CD4-positive, alpha-beta T cell treated with Interleukin-6 at 100 ng/mL for 8 hours (primary cell): ENCODE measurements at regions not wholly inside any gene's neighbourhood (a gene's known extent, or its start where the extent isn't known, plus 50 kb on each side); places are given as distances from the start of the nearest gene placed in this dataset.
"Not testable (repeated sequence)": the region's sequence is repeated elsewhere in the genome, so short reads cannot be mapped to it uniquely, and the experiment has no call there.

Experiments
- DNase-seq: peaks from one replicate; pipeline ENCODE4 v3.0.0-alpha.2; 2020; ENCODE audit warnings: mixed read lengths, low spot score

- DNase-seq: no peak
Observed at GRCh38 chr18:4765401-4765800, 310.3 kb upstream of the DLGAP1 start.

GRCh38 chr18:4762330-4762729 lies 307.2 kb upstream of the DLGAP1 start:
- DNase-seq: no peak

- DNase-seq: no peak
Observed at GRCh38 chr18:4758980-4759379, 303.9 kb upstream of the DLGAP1 start.

GRCh38 chr18:4755848-4756247 lies 300.7 kb upstream of the DLGAP1 start:
- no peak for DNase-seq

GRCh38 chr18:4753151-4753550 lies 298.0 kb upstream of the DLGAP1 start:
- DNase-seq: not testable (repeated sequence)

- DNase-seq: no peak
Observed at GRCh38 chr18:4751523-4751922, 296.4 kb upstream of the DLGAP1 start.

- DNase-seq: no peak
Observed at GRCh38 chr18:4750393-4751346, 295.6 kb upstream of the DLGAP1 start.

- DNase-seq: no peak
Observed at GRCh38 chr18:4748975-4749374, 293.9 kb upstream of the DLGAP1 start.

GRCh38 chr18:4734903-4735302 lies 279.8 kb upstream of the DLGAP1 start:
- no peak for DNase-seq

GRCh38 chr18:4734021-4734420 lies 278.9 kb upstream of the DLGAP1 start:
- no peak for DNase-seq

- no peak for DNase-seq
Observed at GRCh38 chr18:4721545-4721944, 266.4 kb upstream of the DLGAP1 start.

- no peak for DNase-seq
Observed at GRCh38 chr18:4720518-4720917, 265.4 kb upstream of the DLGAP1 start.

- no peak for DNase-seq
Observed at GRCh38 chr18:4705894-4706293, 250.8 kb upstream of the DLGAP1 start.

- no peak for DNase-seq
Observed at GRCh38 chr18:4704781-4705180, 249.7 kb upstream of the DLGAP1 start.

GRCh38 chr18:4691836-4692235 lies 236.7 kb upstream of the DLGAP1 start:
- no peak for DNase-seq

- not testable (repeated sequence) for DNase-seq
Observed at GRCh38 chr18:4678685-4679084, 223.6 kb upstream of the DLGAP1 start.

GRCh38 chr18:4677006-4677405 lies 221.9 kb upstream of the DLGAP1 start:
- DNase-seq: no peak

- no peak for DNase-seq
Observed at GRCh38 chr18:4672162-4672561, 217.1 kb upstream of the DLGAP1 start.

- no peak for DNase-seq
Observed at GRCh38 chr18:4658804-4659203, 203.7 kb upstream of the DLGAP1 start.

- no peak for DNase-seq
Observed at GRCh38 chr18:4653418-4653817, 198.3 kb upstream of the DLGAP1 start.

- no peak for DNase-seq
Observed at GRCh38 chr18:4641771-4642368, 186.8 kb upstream of the DLGAP1 start.

GRCh38 chr18:4640349-4641012 lies 185.4 kb upstream of the DLGAP1 start:
- DNase-seq: no peak
